A549 (cell line): ENCODE measurements at regions not wholly inside any gene's neighbourhood (a gene's known extent, or its start where the extent isn't known, plus 50 kb on each side); places are given as distances from the start of the nearest gene placed in this dataset.

Experiments
- BCL3 ChIP-seq: fragments of >200 bp; sonication (Bioruptor Twin); formaldehyde crosslinking; IDR thresholded peaks from 3 replicates; pipeline ENCODE4 v1.6.1; 2016
- BHLHE40 ChIP-seq: IDR thresholded peaks from 2 replicates; pipeline ENCODE4 v1.6.1; 2012; ENCODE audit warnings: low read depth, low read length, inconsistent platforms
- CEBPB ChIP-seq, 2 experiments: fragments of >200 bp in 1 of 2; sonication (Bioruptor Twin) in 1 of 2; formaldehyde crosslinking in 1 of 2; IDR thresholded peaks; 2 replicates each; pipeline ENCODE4 v1.6.1; 2012 to 2016
- CHD2 ChIP-seq: fragments of 150-350 bp; IDR thresholded peaks from 2 replicates; pipeline ENCODE4 v1.6.1; 2014; ENCODE audit warnings: low read length; ENCODE audit not compliant: partially characterized antibody
- CHD4 ChIP-seq: fragments of 200-600 bp; sonication (generic); IDR thresholded peaks from 2 replicates; pipeline ENCODE4 v1.6.1; 2016; ENCODE audit warnings: antibody characterized with exemption, mild to moderate bottlenecking, borderline replicate concordance
- CTCF ChIP-seq: fragments of >200 bp; sonication (Bioruptor Twin); formaldehyde crosslinking; IDR thresholded peaks from 3 replicates; pipeline ENCODE4 v1.5.1; 2016
- E2F6 ChIP-seq: IDR thresholded peaks from 2 replicates; pipeline ENCODE4 v1.6.1; 2012; ENCODE audit warnings: low read depth, borderline replicate concordance
- ELK1 ChIP-seq: fragments of 150-350 bp; IDR thresholded peaks from 2 replicates; pipeline ENCODE4 v1.6.1; 2014; ENCODE audit warnings: low read depth, mild to moderate bottlenecking, low read length
- EP300 ChIP-seq, 2 experiments: fragments of >200 bp; sonication (Bioruptor Twin); formaldehyde crosslinking; IDR thresholded peaks; 2 replicates in 1 of 2; 3 replicates in 1 of 2; pipeline ENCODE4 v1.6.1; 2016 to 2017
- HMGXB4 ChIP-seq: fragments of 250-450 bp; sonication (Bioruptor Pico); IDR thresholded peaks from 2 replicates; pipeline ENCODE4 v1.5.0; 2021; ENCODE audit warnings: mild to moderate bottlenecking, moderate library complexity, borderline replicate concordance
- HOXB5 ChIP-seq: fragments of 250-450 bp; sonication (Bioruptor Pico); IDR thresholded peaks from 2 replicates; pipeline ENCODE4 v1.5.0; 2020; ENCODE audit warnings: mild to moderate bottlenecking, moderate library complexity
- MYC ChIP-seq: IDR thresholded peaks from 2 replicates; pipeline ENCODE4 v1.6.1; 2012; ENCODE audit warnings: mild to moderate bottlenecking, inconsistent platforms, low read length, improper control_type of control experiment, borderline replicate concordance
- NFE2L2 ChIP-seq: fragments of 150-350 bp; conservative IDR thresholded peaks from 2 replicates; pipeline ENCODE4 v1.6.1; 2014; ENCODE audit warnings: low read length

GRCh38 chr3:36065321-36065720 is 315.0 kb upstream of the STAC start:
- TF ChIP-seq CTCF (no peak), MYC (no peak), CHD4 (no peak), BCL3 (no peak), NFE2L2 (no peak), EP300 (IDR thresholded peaks at IDR 0.05) (no peak), ELK1 (no peak), HOXB5 (CRISPR knock-in tag) (no peak), BHLHE40 (no peak), E2F6 (no peak), CHD2 (no peak), HMGXB4 (CRISPR knock-in tag) (no peak), CEBPB (IDR thresholded peaks at IDR 0.05) (no peak)
